K562 (cell line): ENCODE measurements at regions not wholly inside any gene's neighbourhood (a gene's known extent, or its start where the extent isn't known, plus 50 kb on each side); places are given as distances from the start of the nearest gene placed in this dataset.

Experiments
- ATAC-seq: fragments of 200-7000 bp; cut with Tn5 transposase; 3 replicates; pipeline ENCODE4 v1.9.1; 2020; ENCODE audit warnings: moderate library complexity
- BruUV-seq: library from RNA; stranded (reverse); fragments of 400-500 nt; replicated peaks from 2 replicates; lab custom pipeline; 2021; lab: Mats Ljungman, UMichigan
- CTCF ChIA-PET: fragments of 300-600 bp; formaldehyde crosslinking; extraction: SDS; loops from one replicate; lab custom pipeline; 2021; ENCODE audit warnings: low intra/inter-chr PET ratio; lab: Yijun Ruan, JAX
- POLR2A ChIA-PET: fragments of 300-600, 350-650 bp; sonication (Branson Sonifier 250); formaldehyde crosslinking; extraction: SDS; loops from one replicate; lab custom pipeline; 2021; ENCODE audit warnings: antibody characterized with exemption, inconsistent platforms; lab: Yijun Ruan, JAX
- DNase-seq, 4 experiments: peaks; one replicate each; pipeline versions ENCODE4 v3.0.0 to v3.0.0-alpha.2; 2011 to 2018; ENCODE audit warnings: low spot score in 3 of 4, mixed read lengths in 3 of 4; ENCODE audit errors: extremely low read depth in 1 of 4
- FAIRE-seq: peaks from 2 replicates; lab custom pipeline; 2011; peaks lifted over from hg19 to GRCh38; lab: Jason Lieb, UNC
- H2AFZ ChIP-seq: 2 replicates; pipeline ENCODE4 v1.6.0; 2011; ENCODE audit warnings: low read depth, low read length, control low read depth, inconsistent platforms
- H3K27ac ChIP-seq: fragments of 200-600 bp; 3 replicates; pipeline ENCODE4 v1.8.0; 2011; ENCODE audit warnings: low read depth, mild to moderate bottlenecking, control low read depth, inconsistent platforms, low read length, moderate library complexity, mixed read lengths; ENCODE audit errors: extremely low read depth
- H3K27me3 ChIP-seq, 2 experiments: fragments of 300-600 bp in 1 of 2; 2 replicates in 1 of 2; 3 replicates in 1 of 2; pipeline versions ENCODE4 v1.6.0 to v1.8.0; 2011; ENCODE audit warnings: inconsistent platforms in 2 of 2, low read length in 2 of 2, mild to moderate bottlenecking in 1 of 2, mixed read lengths in 1 of 2, moderate library complexity in 1 of 2; ENCODE audit not compliant: control insufficient read depth in 2 of 2, insufficient read depth in 2 of 2
- H3K36me3 ChIP-seq: fragments of 300-600 bp; 3 replicates; pipeline ENCODE4 v1.8.0; 2011; ENCODE audit warnings: mild to moderate bottlenecking, low read length, inconsistent platforms; ENCODE audit not compliant: control insufficient read depth, insufficient read depth
- H3K4me1 ChIP-seq, 2 experiments: fragments of 200-600 bp in 1 of 2; replicated peaks in 1 of 2; 2 replicates in 1 of 2; 3 replicates in 1 of 2; pipeline versions ENCODE4 v1.5.1 to v1.8.0; 2011; ENCODE audit warnings: inconsistent platforms in 2 of 2, low read length in 2 of 2, mild to moderate bottlenecking in 1 of 2, mixed read lengths in 1 of 2, moderate library complexity in 1 of 2; ENCODE audit not compliant: control insufficient read depth in 2 of 2, insufficient read depth in 2 of 2
- H3K4me2 ChIP-seq: 2 replicates; pipeline ENCODE4 v1.6.1; 2011; ENCODE audit warnings: low read length, control low read depth, inconsistent platforms, mixed read lengths; ENCODE audit not compliant: insufficient read depth
- H3K4me3 ChIP-seq: fragments of 200-600 bp; sonication (generic), shearing (Covaris generic); 2 replicates; pipeline ENCODE4 v1.5.1; 2016; ENCODE audit warnings: control low read depth, inconsistent platforms
- H3K79me2 ChIP-seq: fragments of 200-600 bp; 3 replicates; pipeline ENCODE4 v1.8.0; 2011; ENCODE audit warnings: low read length, inconsistent platforms; ENCODE audit not compliant: control insufficient read depth, insufficient read depth
- H3K9ac ChIP-seq, 2 experiments: 2 replicates each; pipeline versions ENCODE4 v1.6.0 to v1.6.1; 2011; ENCODE audit warnings: low read depth in 2 of 2, low read length in 2 of 2, control low read depth in 1 of 2, inconsistent platforms in 1 of 2, mild to moderate bottlenecking in 1 of 2, mixed read lengths in 1 of 2; ENCODE audit not compliant: insufficient read depth in 1 of 2
- H3K9me1 ChIP-seq: one replicate; pipeline ENCODE4 v1.6.0; 2011; ENCODE audit warnings: inconsistent platforms, mild to moderate bottlenecking, low read length, moderate library complexity; ENCODE audit not compliant: control insufficient read depth, insufficient read depth
- H3K9me3 ChIP-seq: replicated peaks from 2 replicates; pipeline ENCODE4 v1.5.1; 2011; ENCODE audit warnings: low read depth, low read length, inconsistent platforms; ENCODE audit not compliant: control insufficient read depth, insufficient read depth
- H4K20me1 ChIP-seq: replicated peaks from 2 replicates; pipeline ENCODE4 v1.6.1; 2011; ENCODE audit warnings: low read length, inconsistent platforms, mixed read lengths; ENCODE audit not compliant: control insufficient read depth, insufficient read depth
- ETV5 ChIP-seq: sonication (generic); formaldehyde crosslinking; IDR thresholded peaks from 2 replicates; pipeline ENCODE4 v1.4.0; 2020; ENCODE audit warnings: low read depth, mild to moderate bottlenecking, missing genetic modification reagents
- SMAD2 ChIP-seq: fragments of 150-350 bp; IDR thresholded peaks from 2 replicates; pipeline ENCODE4 v1.6.1; 2014; ENCODE audit warnings: low read depth, mild to moderate bottlenecking, low read length
- ZNF57 ChIP-seq: fragments of 450-650 bp; formaldehyde crosslinking; IDR thresholded peaks from 2 replicates; pipeline ENCODE4 v1.4.0; 2020; ENCODE audit warnings: mild to moderate bottlenecking, moderate library complexity
- WGBS: fragments of 100-300 bp; shearing (Covaris generic); methylation state at CpG from one replicate; pipeline ENCODE4 v1.1.6; 2016; ENCODE audit warnings: low coverage, mixed read lengths; ENCODE audit not compliant: insufficient coverage; ENCODE audit errors: missing lambda C conversion rate; 5-methylcytosine and 5-hydroxymethylcytosine counted together
- in situ Hi-C: fragments of 300-500 bp; cut with MboI; formaldehyde crosslinking; loops from 4 replicates; pipeline ENCODE4 v1.15.0; 2018; ENCODE audit warnings: inconsistent platforms, mixed read lengths
- intact Hi-C: fragments of 100-400 bp; cut with micrococcal nuclease; formaldehyde crosslinking; loops from 2 replicates; pipeline ENCODE4 v1.14.2; 2022
- TF ChIP-seq, protein P1 (sequence below): sonication (generic); formaldehyde crosslinking; IDR thresholded peaks from 2 replicates; pipeline ENCODE4 v1.8.0; 2022; ENCODE audit warnings: mild to moderate bottlenecking, missing genetic modification reagents
- TF ChIP-seq, protein P2 (sequence below): sonication (generic); formaldehyde crosslinking; IDR thresholded peaks from 2 replicates; pipeline ENCODE4 v1.4.0; 2020; ENCODE audit warnings: mild to moderate bottlenecking, missing genetic modification reagents
- TF ChIP-seq, protein P3 (sequence below): fragments of 450-650 bp; IDR thresholded peaks from 2 replicates; pipeline ENCODE4 v1.6.1; 2016; ENCODE audit warnings: low read depth, mild to moderate bottlenecking, moderate library complexity
- TF ChIP-seq, protein P4 (sequence below), 3 experiments: IDR thresholded peaks in 2 of 3; conservative IDR thresholded peaks in 1 of 3; 2 replicates each; pipeline ENCODE4 v1.5.1; 2011 to 2012; ENCODE audit warnings: low read length in 3 of 3, mild to moderate bottlenecking in 3 of 3, control low read depth in 2 of 3, improper control_type of control experiment in 1 of 3, inconsistent platforms in 1 of 3, low read depth in 1 of 3, mixed read lengths in 1 of 3, moderate library complexity in 1 of 3; ENCODE audit not compliant: insufficient read depth in 2 of 3
- TF ChIP-seq, protein P5 (sequence below): fragments of 250-450 bp; sonication (Bioruptor Pico); IDR thresholded peaks from 2 replicates; pipeline ENCODE4 v1.8.0; 2022; ENCODE audit warnings: inconsistent platforms, mild to moderate bottlenecking, moderate library complexity, borderline replicate concordance

DNA sequence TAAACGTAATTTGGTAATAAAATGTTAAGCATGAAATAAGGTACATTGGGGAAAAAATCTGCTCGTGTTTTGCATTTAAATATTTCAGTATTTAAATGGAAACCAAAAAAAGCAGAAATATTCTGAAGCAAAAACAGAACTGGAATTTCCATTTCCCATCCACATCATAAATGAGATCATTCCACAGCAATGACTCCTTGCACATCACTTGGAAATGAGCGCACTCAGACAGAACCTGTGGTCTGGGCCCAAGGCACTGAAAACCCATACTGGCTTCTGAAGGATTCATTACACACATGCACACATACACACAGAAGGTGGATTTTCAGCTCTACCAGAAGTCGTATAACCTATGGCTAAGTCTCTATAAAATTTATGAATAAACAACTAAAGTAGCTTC is 174.8 kb downstream of the IBTK start:
- no peaks in the 10 kb centered on the region for H3K79me2 ChIP-seq
- H3K9me3 ChIP-seq = no peaks in the 10 kb centered on the region
- H3K36me3 ChIP-seq = no peaks in the 10 kb centered on the region
- H3K9me1 ChIP-seq = no peaks in the 10 kb centered on the region
- H3K4me2 ChIP-seq = no peak overlapping the region
- no peaks in the 10 kb centered on the region for H4K20me1 ChIP-seq
- no peak overlapping the region for H3K4me3 ChIP-seq
- H2AFZ ChIP-seq = no peak overlapping the region
- H3K9ac ChIP-seq = no peak overlapping the region
- H3K27me3 ChIP-seq = no peaks in the 10 kb centered on the region
- WGBS = 0% methylated on average over 4 of the region's 4 CpGs
- H3K27ac ChIP-seq = no peak overlapping the region
- H3K4me1 ChIP-seq = no peaks in the 10 kb centered on the region
- no peak for FAIRE-seq
- CTCF ChIA-PET = no interaction called here
- BruUV-seq = no TSS peak
- no peak for DNase-seq
- intact Hi-C loops (no loop called here), in situ Hi-C loops (no loop called here)
- POLR2A ChIA-PET = no interaction called here
- no peak for ATAC-seq
- TF ChIP-seq, protein P1, sequence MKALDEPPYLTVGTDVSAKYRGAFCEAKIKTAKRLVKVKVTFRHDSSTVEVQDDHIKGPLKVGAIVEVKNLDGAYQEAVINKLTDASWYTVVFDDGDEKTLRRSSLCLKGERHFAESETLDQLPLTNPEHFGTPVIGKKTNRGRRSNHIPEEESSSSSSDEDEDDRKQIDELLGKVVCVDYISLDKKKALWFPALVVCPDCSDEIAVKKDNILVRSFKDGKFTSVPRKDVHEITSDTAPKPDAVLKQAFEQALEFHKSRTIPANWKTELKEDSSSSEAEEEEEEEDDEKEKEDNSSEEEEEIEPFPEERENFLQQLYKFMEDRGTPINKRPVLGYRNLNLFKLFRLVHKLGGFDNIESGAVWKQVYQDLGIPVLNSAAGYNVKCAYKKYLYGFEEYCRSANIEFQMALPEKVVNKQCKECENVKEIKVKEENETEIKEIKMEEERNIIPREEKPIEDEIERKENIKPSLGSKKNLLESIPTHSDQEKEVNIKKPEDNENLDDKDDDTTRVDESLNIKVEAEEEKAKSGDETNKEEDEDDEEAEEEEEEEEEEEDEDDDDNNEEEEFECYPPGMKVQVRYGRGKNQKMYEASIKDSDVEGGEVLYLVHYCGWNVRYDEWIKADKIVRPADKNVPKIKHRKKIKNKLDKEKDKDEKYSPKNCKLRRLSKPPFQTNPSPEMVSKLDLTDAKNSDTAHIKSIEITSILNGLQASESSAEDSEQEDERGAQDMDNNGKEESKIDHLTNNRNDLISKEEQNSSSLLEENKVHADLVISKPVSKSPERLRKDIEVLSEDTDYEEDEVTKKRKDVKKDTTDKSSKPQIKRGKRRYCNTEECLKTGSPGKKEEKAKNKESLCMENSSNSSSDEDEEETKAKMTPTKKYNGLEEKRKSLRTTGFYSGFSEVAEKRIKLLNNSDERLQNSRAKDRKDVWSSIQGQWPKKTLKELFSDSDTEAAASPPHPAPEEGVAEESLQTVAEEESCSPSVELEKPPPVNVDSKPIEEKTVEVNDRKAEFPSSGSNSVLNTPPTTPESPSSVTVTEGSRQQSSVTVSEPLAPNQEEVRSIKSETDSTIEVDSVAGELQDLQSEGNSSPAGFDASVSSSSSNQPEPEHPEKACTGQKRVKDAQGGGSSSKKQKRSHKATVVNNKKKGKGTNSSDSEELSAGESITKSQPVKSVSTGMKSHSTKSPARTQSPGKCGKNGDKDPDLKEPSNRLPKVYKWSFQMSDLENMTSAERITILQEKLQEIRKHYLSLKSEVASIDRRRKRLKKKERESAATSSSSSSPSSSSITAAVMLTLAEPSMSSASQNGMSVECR (CRISPR knock-in tag) = no peak
- TF ChIP-seq ZNF57 (CRISPR knock-in tag) (no peak), ETV5 (no peak), SMAD2 (no peak)
- TF ChIP-seq, protein P2, sequence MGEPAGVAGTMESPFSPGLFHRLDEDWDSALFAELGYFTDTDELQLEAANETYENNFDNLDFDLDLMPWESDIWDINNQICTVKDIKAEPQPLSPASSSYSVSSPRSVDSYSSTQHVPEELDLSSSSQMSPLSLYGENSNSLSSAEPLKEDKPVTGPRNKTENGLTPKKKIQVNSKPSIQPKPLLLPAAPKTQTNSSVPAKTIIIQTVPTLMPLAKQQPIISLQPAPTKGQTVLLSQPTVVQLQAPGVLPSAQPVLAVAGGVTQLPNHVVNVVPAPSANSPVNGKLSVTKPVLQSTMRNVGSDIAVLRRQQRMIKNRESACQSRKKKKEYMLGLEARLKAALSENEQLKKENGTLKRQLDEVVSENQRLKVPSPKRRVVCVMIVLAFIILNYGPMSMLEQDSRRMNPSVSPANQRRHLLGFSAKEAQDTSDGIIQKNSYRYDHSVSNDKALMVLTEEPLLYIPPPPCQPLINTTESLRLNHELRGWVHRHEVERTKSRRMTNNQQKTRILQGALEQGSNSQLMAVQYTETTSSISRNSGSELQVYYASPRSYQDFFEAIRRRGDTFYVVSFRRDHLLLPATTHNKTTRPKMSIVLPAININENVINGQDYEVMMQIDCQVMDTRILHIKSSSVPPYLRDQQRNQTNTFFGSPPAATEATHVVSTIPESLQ = no peak
- TF ChIP-seq, protein P3, sequence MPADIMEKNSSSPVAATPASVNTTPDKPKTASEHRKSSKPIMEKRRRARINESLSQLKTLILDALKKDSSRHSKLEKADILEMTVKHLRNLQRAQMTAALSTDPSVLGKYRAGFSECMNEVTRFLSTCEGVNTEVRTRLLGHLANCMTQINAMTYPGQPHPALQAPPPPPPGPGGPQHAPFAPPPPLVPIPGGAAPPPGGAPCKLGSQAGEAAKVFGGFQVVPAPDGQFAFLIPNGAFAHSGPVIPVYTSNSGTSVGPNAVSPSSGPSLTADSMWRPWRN = no peak
- TF ChIP-seq, protein P4, sequence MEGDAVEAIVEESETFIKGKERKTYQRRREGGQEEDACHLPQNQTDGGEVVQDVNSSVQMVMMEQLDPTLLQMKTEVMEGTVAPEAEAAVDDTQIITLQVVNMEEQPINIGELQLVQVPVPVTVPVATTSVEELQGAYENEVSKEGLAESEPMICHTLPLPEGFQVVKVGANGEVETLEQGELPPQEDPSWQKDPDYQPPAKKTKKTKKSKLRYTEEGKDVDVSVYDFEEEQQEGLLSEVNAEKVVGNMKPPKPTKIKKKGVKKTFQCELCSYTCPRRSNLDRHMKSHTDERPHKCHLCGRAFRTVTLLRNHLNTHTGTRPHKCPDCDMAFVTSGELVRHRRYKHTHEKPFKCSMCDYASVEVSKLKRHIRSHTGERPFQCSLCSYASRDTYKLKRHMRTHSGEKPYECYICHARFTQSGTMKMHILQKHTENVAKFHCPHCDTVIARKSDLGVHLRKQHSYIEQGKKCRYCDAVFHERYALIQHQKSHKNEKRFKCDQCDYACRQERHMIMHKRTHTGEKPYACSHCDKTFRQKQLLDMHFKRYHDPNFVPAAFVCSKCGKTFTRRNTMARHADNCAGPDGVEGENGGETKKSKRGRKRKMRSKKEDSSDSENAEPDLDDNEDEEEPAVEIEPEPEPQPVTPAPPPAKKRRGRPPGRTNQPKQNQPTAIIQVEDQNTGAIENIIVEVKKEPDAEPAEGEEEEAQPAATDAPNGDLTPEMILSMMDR (IDR thresholded peaks at IDR 0.05 in 2 of 3, conservative IDR thresholded peaks at IDR 0.05 in 1 of 3; ENCODE audit: insufficient read depth in 2 of 3, low read depth in 1 of 3, low read length in 3 of 3) = no peak
- TF ChIP-seq, protein P5, sequence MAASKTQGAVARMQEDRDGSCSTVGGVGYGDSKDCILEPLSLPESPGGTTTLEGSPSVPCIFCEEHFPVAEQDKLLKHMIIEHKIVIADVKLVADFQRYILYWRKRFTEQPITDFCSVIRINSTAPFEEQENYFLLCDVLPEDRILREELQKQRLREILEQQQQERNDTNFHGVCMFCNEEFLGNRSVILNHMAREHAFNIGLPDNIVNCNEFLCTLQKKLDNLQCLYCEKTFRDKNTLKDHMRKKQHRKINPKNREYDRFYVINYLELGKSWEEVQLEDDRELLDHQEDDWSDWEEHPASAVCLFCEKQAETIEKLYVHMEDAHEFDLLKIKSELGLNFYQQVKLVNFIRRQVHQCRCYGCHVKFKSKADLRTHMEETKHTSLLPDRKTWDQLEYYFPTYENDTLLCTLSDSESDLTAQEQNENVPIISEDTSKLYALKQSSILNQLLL = no peak
